SK-N-SH (cell line): ENCODE measurements at regions not wholly inside any gene's neighbourhood (a gene's known extent, or its start where the extent isn't known, plus 50 kb on each side); places are given as distances from the start of the nearest gene placed in this dataset.
"Not testable (repeated sequence)": the region's sequence is repeated elsewhere in the genome, so short reads cannot be mapped to it uniquely, and the experiment has no call there.

Experiments
- CTCF ChIA-PET: fragments of 300-600, 350-600 bp; formaldehyde crosslinking; extraction: SDS; loops from one replicate; lab custom pipeline; 2021; lab: Yijun Ruan, JAX
- POLR2A ChIA-PET: fragments of 350-600 bp; sonication (Branson Sonifier 250); formaldehyde crosslinking; extraction: SDS; loops from one replicate; lab custom pipeline; 2020; ENCODE audit warnings: antibody characterized with exemption, inconsistent platforms; lab: Yijun Ruan, JAX
- DNase-seq: peaks from one replicate; pipeline ENCODE4 v3.0.0; 2012
- H2AFZ ChIP-seq: fragments of 200-600 bp; sonication (generic); 2 replicates; pipeline ENCODE4 v1.8.1; 2016; ENCODE audit warnings: antibody characterized with exemption, mild to moderate bottlenecking, low read depth
- H3F3A ChIP-seq: fragments of 200-600 bp; sonication (generic); replicated peaks from 2 replicates; pipeline ENCODE3; 2016; ENCODE audit warnings: antibody characterized with exemption, mild to moderate bottlenecking; ENCODE audit not compliant: insufficient read depth
- H3K27ac ChIP-seq, 2 experiments: fragments of 200-500 bp in 1 of 2; fragments of 200-600 bp in 1 of 2; sonication (Bioruptor generic) in 1 of 2; sonication (generic), shearing (Covaris generic) in 1 of 2; 2 replicates each; pipeline versions ENCODE4 v1.5.1 to v1.6.1; 2014 to 2016; ENCODE audit warnings: low read depth in 2 of 2, inconsistent platforms in 1 of 2, low read length in 1 of 2, mild to moderate bottlenecking in 1 of 2, mixed read lengths in 1 of 2
- H3K27me3 ChIP-seq: fragments of 200-600 bp; sonication (generic), shearing (Covaris generic); 2 replicates; pipeline ENCODE4 v1.6.1; 2016; ENCODE audit warnings: mixed run types; ENCODE audit not compliant: insufficient read depth
- H3K36me3 ChIP-seq, 2 experiments: fragments of 200-500 bp in 1 of 2; fragments of 200-600 bp in 1 of 2; sonication (Bioruptor generic) in 1 of 2; sonication (generic) in 1 of 2; replicated peaks in 1 of 2; 2 replicates each; pipeline versions ENCODE3 to v1.5.1; 2014 to 2016; ENCODE audit warnings: low read length in 1 of 2, mild to moderate bottlenecking in 1 of 2; ENCODE audit not compliant: insufficient read depth in 2 of 2, control insufficient read depth in 1 of 2
- H3K4me1 ChIP-seq, 2 experiments: fragments of 200-500 bp in 1 of 2; fragments of 200-600 bp in 1 of 2; sonication (Bioruptor generic) in 1 of 2; sonication (generic), shearing (Covaris generic) in 1 of 2; 2 replicates each; pipeline versions ENCODE4 v1.5.1 to v1.6.1; 2014 to 2016; ENCODE audit warnings: low read depth in 1 of 2, low read length in 1 of 2, mixed run types in 1 of 2; ENCODE audit not compliant: insufficient read depth in 2 of 2, control insufficient read depth in 1 of 2
- H3K4me2 ChIP-seq: fragments of 200-600 bp; sonication (generic), shearing (Covaris generic); 2 replicates; pipeline ENCODE4 v1.6.1; 2017; ENCODE audit warnings: mixed run types
- H3K4me3 ChIP-seq, 2 experiments: fragments of 200-500 bp in 1 of 2; fragments of 200-600 bp in 1 of 2; sonication (Bioruptor generic) in 1 of 2; sonication (generic), shearing (Covaris generic) in 1 of 2; 2 replicates each; pipeline versions ENCODE4 v1.5.1 to v1.8.1; 2014 to 2016; ENCODE audit warnings: low read depth in 2 of 2, inconsistent platforms in 1 of 2, low read length in 1 of 2, mild to moderate bottlenecking in 1 of 2, mixed read lengths in 1 of 2, moderate library complexity in 1 of 2
- H3K79me2 ChIP-seq: fragments of 200-600 bp; sonication (generic); 2 replicates; pipeline ENCODE4 v1.8.1; 2017; ENCODE audit warnings: mild to moderate bottlenecking; ENCODE audit not compliant: insufficient read depth
- H3K9ac ChIP-seq: fragments of 200-600 bp; sonication (generic); 2 replicates; pipeline ENCODE4 v1.6.1; 2017; ENCODE audit warnings: mixed run types
- H3K9me2 ChIP-seq: fragments of 200-600 bp; sonication (generic); 2 replicates; pipeline ENCODE4 v1.6.1; 2017; ENCODE audit warnings: mixed run types
- H3K9me3 ChIP-seq: fragments of 200-600 bp; sonication (generic); 2 replicates; pipeline ENCODE4 v1.6.1; 2017; ENCODE audit warnings: mixed run types, mild to moderate bottlenecking, moderate library complexity
- H4K20me1 ChIP-seq: fragments of 200-600 bp; sonication (generic); 2 replicates; pipeline ENCODE4 v1.6.1; 2017; ENCODE audit warnings: mild to moderate bottlenecking, mixed run types; ENCODE audit not compliant: insufficient read depth
- EZH2phosphoT487 ChIP-seq: fragments of 200-600 bp; sonication (generic); IDR thresholded peaks from 2 replicates; pipeline ENCODE4 v1.6.1; 2017; ENCODE audit warnings: low read depth, mixed run types, mild to moderate bottlenecking, antibody characterized with exemption, moderate library complexity, borderline replicate concordance
- FOSL2 ChIP-seq: IDR thresholded peaks from 2 replicates; pipeline ENCODE4 v1.4.0; 2012; ENCODE audit warnings: low read depth, mild to moderate bottlenecking, moderate library complexity, borderline replicate concordance
- FOXJ3 ChIP-seq: sonication (generic); formaldehyde crosslinking; IDR thresholded peaks from 2 replicates; pipeline ENCODE4 v1.5.1; 2020; ENCODE audit warnings: mild to moderate bottlenecking, missing genetic modification reagents
- GABPA ChIP-seq: IDR thresholded peaks from 2 replicates; pipeline ENCODE4 v1.4.0; 2012; ENCODE audit warnings: low read depth, mild to moderate bottlenecking
- GATA2 ChIP-seq: sonication (generic); formaldehyde crosslinking; IDR thresholded peaks from 2 replicates; pipeline ENCODE4 v1.5.0; 2020; ENCODE audit warnings: mild to moderate bottlenecking, missing genetic modification reagents
- IRF3 ChIP-seq: fragments of 150-350 bp; IDR thresholded peaks from 2 replicates; pipeline ENCODE4 v1.6.1; 2016; ENCODE audit warnings: mild to moderate bottlenecking, low read depth, low read length
- JUND ChIP-seq: IDR thresholded peaks from 2 replicates; pipeline ENCODE4 v1.4.0; 2012
- MAX ChIP-seq: IDR thresholded peaks from 2 replicates; pipeline ENCODE4 v1.4.0; 2012; ENCODE audit warnings: low read depth
- NFIC ChIP-seq: IDR thresholded peaks from 2 replicates; pipeline ENCODE4 v1.4.0; 2012; ENCODE audit warnings: borderline replicate concordance
- PBX3 ChIP-seq: IDR thresholded peaks from 2 replicates; pipeline ENCODE4; 2012
- RAD21 ChIP-seq: IDR thresholded peaks from 2 replicates; pipeline ENCODE4 v1.6.1; 2012; ENCODE audit warnings: mild to moderate bottlenecking, low read length
- RCOR1 ChIP-seq: fragments of 150-350 bp; IDR thresholded peaks from 2 replicates; pipeline ENCODE4 v1.6.1; 2017; ENCODE audit warnings: antibody characterized with exemption, low read length
- RFX5 ChIP-seq: IDR thresholded peaks from 2 replicates; pipeline ENCODE4 v1.6.1; 2012; ENCODE audit warnings: mild to moderate bottlenecking, improper control_type of control experiment, low read length
- SIN3A ChIP-seq: IDR thresholded peaks from 2 replicates; pipeline ENCODE4 v1.6.1; 2012; ENCODE audit warnings: low read depth, mild to moderate bottlenecking, low read length, moderate library complexity, borderline replicate concordance
- SMC3 ChIP-seq: IDR thresholded peaks from 2 replicates; pipeline ENCODE4 v1.6.1; 2012; ENCODE audit warnings: low read depth, low read length, improper control_type of control experiment
- TCF12 ChIP-seq: IDR thresholded peaks from 2 replicates; pipeline ENCODE4 v1.4.0; 2012
- USF1 ChIP-seq: IDR thresholded peaks from 2 replicates; pipeline ENCODE4 v1.4.0; 2012; ENCODE audit warnings: low read depth, borderline replicate concordance
- USF2 ChIP-seq: fragments of 150-350 bp; IDR thresholded peaks from 2 replicates; pipeline ENCODE4 v1.6.1; 2017; ENCODE audit warnings: antibody characterized with exemption, low read length, low read depth, borderline replicate concordance
- YY1 ChIP-seq: IDR thresholded peaks from 2 replicates; pipeline ENCODE4 v1.4.0; 2012; ENCODE audit warnings: low read depth, mild to moderate bottlenecking
- ZBTB33 ChIP-seq: IDR thresholded peaks from 2 replicates; pipeline ENCODE4 v1.4.0; 2012; ENCODE audit warnings: low read depth, borderline replicate concordance
- WGBS: methylation state at CpG from one replicate; pipeline ENCODE4 v1.1.6; 2017; ENCODE audit warnings: low lambda C conversion rate; 5-methylcytosine and 5-hydroxymethylcytosine counted together

GRCh38 chr6:68085599-68085998 is 549.5 kb upstream of the ADGRB3 start:
- DNase-seq: not testable (repeated sequence)

GRCh38 chr6:68082086-68082485 is 553.0 kb upstream of the ADGRB3 start:
- Histone ChIP-seq H3K4me3 (no peak overlapping the region; a peak in 1 of 4 replicates), H3K79me2 (no peaks in the 10 kb centered on the region), H3K9ac (no peak overlapping the region), H4K20me1 (no peaks in the 10 kb centered on the region), H3K4me2 (no peak overlapping the region), H3K27ac (no peak overlapping the region), H3K4me1 (no peaks in the 10 kb centered on the region; a peak in 1 of 4 replicates), H3F3A (no peaks in the 10 kb centered on the region), H3K27me3 (no peaks in the 10 kb centered on the region), H3K36me3 (no peaks in the 10 kb centered on the region), H2AFZ (no peak overlapping the region), H3K9me3 (no peaks in the 10 kb centered on the region), H3K9me2 (no peaks in the 10 kb centered on the region)
- TF ChIP-seq JUND (no peak), NFIC (no peak), SMC3 (no peak), RCOR1 (no peak), IRF3 (no peak), PBX3 (no peak), TCF12 (no peak), EZH2phosphoT487 (no peak), RAD21 (no peak), MAX (no peak), ZBTB33 (no peak), GATA2 (CRISPR knock-in tag) (no peak), RFX5 (no peak), USF1 (no peak), YY1 (no peak), FOSL2 (no peak), USF2 (no peak), SIN3A (no peak), GABPA (no peak), FOXJ3 (no peak)
- ChIA-PET POLR2A (no interaction called here), CTCF (no interaction called here)
- DNase-seq: no peak

More at GRCh38 chr6:68085599-68085998, 549.5 kb upstream of the ADGRB3 start:
- H3K4me2 ChIP-seq, H3K9me3 ChIP-seq, H3K9ac ChIP-seq, H3K27ac ChIP-seq, POLR2A ChIA-PET, H3K36me3 ChIP-seq, H4K20me1 ChIP-seq, H3F3A ChIP-seq, H3K9me2 ChIP-seq, CTCF ChIA-PET, H3K4me3 ChIP-seq, H3K27me3 ChIP-seq, H3K79me2 ChIP-seq, H3K4me1 ChIP-seq, H2AFZ ChIP-seq: not testable (repeated sequence)
- WGBS: 76% methylated on average over 4 of the region's 4 CpGs
